ENCODE measurements at regions not wholly inside any gene's neighbourhood (a gene's known extent, or its start where the extent isn't known, plus 50 kb on each side); places are given as distances from the start of the nearest gene placed in this dataset.

DNA sequence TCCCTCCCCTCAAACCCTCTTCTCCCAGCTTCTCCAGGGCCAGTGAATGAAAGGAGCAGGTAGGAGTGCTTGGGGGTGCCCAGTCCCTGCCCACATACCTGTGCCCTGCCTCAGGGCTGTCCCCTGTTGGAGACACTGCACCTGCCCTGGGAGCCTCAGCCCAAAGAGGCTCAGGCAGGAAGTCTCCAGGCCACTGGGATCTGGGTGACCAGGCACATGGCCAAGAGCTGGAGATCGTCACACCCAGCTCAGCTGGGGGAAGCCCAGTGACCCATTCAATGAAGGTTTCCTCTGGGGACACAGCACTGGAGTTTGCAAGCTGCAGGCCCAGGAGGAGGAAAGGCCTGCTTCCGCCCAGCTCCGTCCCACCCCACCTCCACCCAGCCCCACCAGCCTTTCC is 156.4 kb downstream of the ZFP36L2 start:
- no peak for TF ChIP-seq EZH2phosphoT487 (IDR thresholded peaks at IDR 0.05; ENCODE audit: borderline replicate concordance, low read depth, low read length)
- TF ChIP-seq, protein P1, sequence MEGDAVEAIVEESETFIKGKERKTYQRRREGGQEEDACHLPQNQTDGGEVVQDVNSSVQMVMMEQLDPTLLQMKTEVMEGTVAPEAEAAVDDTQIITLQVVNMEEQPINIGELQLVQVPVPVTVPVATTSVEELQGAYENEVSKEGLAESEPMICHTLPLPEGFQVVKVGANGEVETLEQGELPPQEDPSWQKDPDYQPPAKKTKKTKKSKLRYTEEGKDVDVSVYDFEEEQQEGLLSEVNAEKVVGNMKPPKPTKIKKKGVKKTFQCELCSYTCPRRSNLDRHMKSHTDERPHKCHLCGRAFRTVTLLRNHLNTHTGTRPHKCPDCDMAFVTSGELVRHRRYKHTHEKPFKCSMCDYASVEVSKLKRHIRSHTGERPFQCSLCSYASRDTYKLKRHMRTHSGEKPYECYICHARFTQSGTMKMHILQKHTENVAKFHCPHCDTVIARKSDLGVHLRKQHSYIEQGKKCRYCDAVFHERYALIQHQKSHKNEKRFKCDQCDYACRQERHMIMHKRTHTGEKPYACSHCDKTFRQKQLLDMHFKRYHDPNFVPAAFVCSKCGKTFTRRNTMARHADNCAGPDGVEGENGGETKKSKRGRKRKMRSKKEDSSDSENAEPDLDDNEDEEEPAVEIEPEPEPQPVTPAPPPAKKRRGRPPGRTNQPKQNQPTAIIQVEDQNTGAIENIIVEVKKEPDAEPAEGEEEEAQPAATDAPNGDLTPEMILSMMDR (conservative IDR thresholded peaks at IDR 0.05; ENCODE audit: low read length) = no peak
- Histone ChIP-seq H3K9me2 (ENCODE audit: insufficient read depth, low read length) (no peaks in the 10 kb centered on the region), H3K27ac (ENCODE audit: low read depth, low read length, poor library complexity, severe bottlenecking) (no peak overlapping the region), H3K9me3 (ENCODE audit: low read length) (no peaks in the 10 kb centered on the region), H3K4me2 (ENCODE audit: low read length) (no peak overlapping the region), H4K20me1 (ENCODE audit: insufficient read depth, low read length) (no peaks in the 10 kb centered on the region), H3K4me1 (ENCODE audit: insufficient read depth, low read length, poor library complexity, severe bottlenecking) (no peaks in the 10 kb centered on the region), H3K79me2 (ENCODE audit: insufficient read depth, low read depth, low read length) (no peaks in the 10 kb centered on the region), H3K36me3 (ENCODE audit: insufficient read depth, low read length) (no peaks in the 10 kb centered on the region), H3K4me3 (ENCODE audit: low read depth, low read length, poor library complexity, severe bottlenecking) (no peak overlapping the region), H2AFZ (ENCODE audit: low read length) (no peak overlapping the region)
- POLR2A ChIA-PET = interaction anchor here (0.6 kb wide), 1 partner anchor 157 kb away, joined by 3 read pairs; no protein-coding TSS in a partner anchor
- intact Hi-C loops (cut with micrococcal nuclease; ENCODE audit: unreplicated experiment) = no loop called here
- no peak for DNase-seq (ENCODE audit: low spot score)
- BruUV-seq (replicated peaks) = no TSS peak
- CTCF ChIA-PET (ENCODE audit: unreplicated experiment) = interaction anchor here (0.6 kb wide), 1 partner anchor 19 kb away, joined by 3 read pairs; no protein-coding TSS in a partner anchor

- no peaks in the 10 kb centered on the region for H3K79me2 ChIP-seq (ENCODE audit: insufficient read depth, low read depth, low read length)
- ChIA-PET POLR2A (interaction anchor here (0.6 kb wide), 1 partner anchor 158 kb away, joined by 3 read pairs; no protein-coding TSS in a partner anchor), CTCF (ENCODE audit: unreplicated experiment) (no interaction called here)
- BruUV-seq (replicated peaks) = no TSS peak
- no peak overlapping the region for H2AFZ ChIP-seq (ENCODE audit: low read length)
- TF ChIP-seq, protein P1 (conservative IDR thresholded peaks at IDR 0.05; ENCODE audit: low read length) = no peak
- no peak for TF ChIP-seq EZH2phosphoT487 (IDR thresholded peaks at IDR 0.05; ENCODE audit: borderline replicate concordance, low read depth, low read length)
- no peak for DNase-seq (ENCODE audit: low spot score)
- H3K27ac ChIP-seq (ENCODE audit: low read depth, low read length, poor library complexity, severe bottlenecking) = no peak overlapping the region
- intact Hi-C loops (cut with micrococcal nuclease; ENCODE audit: unreplicated experiment) = no loop called here
- H3K4me2 ChIP-seq (ENCODE audit: low read length) = no peak overlapping the region
- H3K36me3 ChIP-seq (ENCODE audit: insufficient read depth, low read length) = no peaks in the 10 kb centered on the region
- H3K4me1 ChIP-seq (ENCODE audit: insufficient read depth, low read length, poor library complexity, severe bottlenecking) = no peaks in the 10 kb centered on the region
- no peaks in the 10 kb centered on the region for H3K9me2 ChIP-seq (ENCODE audit: insufficient read depth, low read length)
- no peaks in the 10 kb centered on the region for H3K9me3 ChIP-seq (ENCODE audit: low read length)
- no peaks in the 10 kb centered on the region for H4K20me1 ChIP-seq (ENCODE audit: insufficient read depth, low read length)
- H3K4me3 ChIP-seq (ENCODE audit: low read depth, low read length, poor library complexity, severe bottlenecking) = no peak overlapping the region
Measured at GRCh38 chr2:43068631-43069517, 157.5 kb downstream of the ZFP36L2 start.

DNA sequence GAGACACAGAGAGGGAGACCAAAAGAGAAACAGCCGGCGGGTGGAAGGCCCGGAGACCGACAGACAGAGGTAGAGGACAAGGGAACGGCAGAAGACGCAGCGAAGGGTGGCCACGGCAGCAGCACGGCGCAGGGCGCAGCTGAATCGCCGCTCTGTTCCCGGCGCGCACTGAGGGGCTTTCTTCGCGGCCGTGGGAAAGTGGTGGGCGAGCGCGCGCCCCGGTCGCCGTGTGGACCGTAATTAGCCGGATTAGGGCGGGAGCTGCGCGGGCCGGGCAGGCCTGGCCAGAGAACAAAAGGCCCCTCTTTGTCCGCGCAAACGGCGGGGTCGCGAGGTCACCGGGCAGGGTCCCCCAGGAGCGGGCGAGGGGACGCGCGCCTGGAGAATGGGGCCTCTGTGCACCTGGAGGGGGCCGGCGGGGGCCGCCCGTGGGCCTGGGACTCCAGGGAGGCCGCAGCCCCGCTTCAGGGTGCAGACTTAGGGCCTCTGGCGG is 158.3 kb downstream of the ZFP36L2 start:
- Histone ChIP-seq H3K36me3 (ENCODE audit: insufficient read depth, low read length) (no peaks in the 10 kb centered on the region), H3K4me2 (ENCODE audit: low read length) (no peak overlapping the region), H4K20me1 (ENCODE audit: insufficient read depth, low read length) (no peaks in the 10 kb centered on the region), H3K27ac (ENCODE audit: low read depth, low read length, poor library complexity, severe bottlenecking) (no peak overlapping the region), H2AFZ (ENCODE audit: low read length) (no peak overlapping the region), H3K4me3 (ENCODE audit: low read depth, low read length, poor library complexity, severe bottlenecking) (no peak overlapping the region), H3K79me2 (ENCODE audit: insufficient read depth, low read depth, low read length) (no peaks in the 10 kb centered on the region), H3K9me3 (ENCODE audit: low read length) (no peaks in the 10 kb centered on the region), H3K9me2 (ENCODE audit: insufficient read depth, low read length) (no peaks in the 10 kb centered on the region), H3K4me1 (ENCODE audit: insufficient read depth, low read length, poor library complexity, severe bottlenecking) (no peaks in the 10 kb centered on the region)
- ChIA-PET POLR2A (no interaction called here), CTCF (ENCODE audit: unreplicated experiment) (interaction anchor here (0.6 kb wide), 1 partner anchor 16 kb away, joined by 10 read pairs; no protein-coding TSS in a partner anchor)
- no peak for DNase-seq (ENCODE audit: low spot score)
- BruUV-seq (replicated peaks) = no TSS peak
- intact Hi-C loops (cut with micrococcal nuclease; ENCODE audit: unreplicated experiment) = no loop called here
- no peak for TF ChIP-seq EZH2phosphoT487 (IDR thresholded peaks at IDR 0.05; ENCODE audit: borderline replicate concordance, low read depth, low read length)
- TF ChIP-seq, protein P1 (conservative IDR thresholded peaks at IDR 0.05; ENCODE audit: low read length) = no peak

Data from OCI-LY7 (cell line).